ENCODE measurements at regions not wholly inside any gene's neighbourhood (a gene's known extent, or its start where the extent isn't known, plus 50 kb on each side); places are given as distances from the start of the nearest gene placed in this dataset.

GRCh38 chr1:67522793-67523192, 92.6 kb upstream of the SERBP1 start:
- TF ChIP-seq CTCF (IDR thresholded peaks at IDR 0.05) (no peak), POLR2A (IDR thresholded peaks at IDR 0.05) (no peak), POLR2AphosphoS5 (IDR thresholded peaks at IDR 0.05) (no peak)

All from breast epithelium (tissue), 3 donors.